T-helper 1 cell treated with Interleukin-12 subunit alpha and Interleukin-12 subunit beta and Interleukin-4 antibody, amounts not matched to agents 30 ng/mL and 1 ng/mL, for 36 hours (primary cell): ENCODE measurements at regions not wholly inside any gene's neighbourhood (a gene's known extent, or its start where the extent isn't known, plus 50 kb on each side); places are given as distances from the start of the nearest gene placed in this dataset.
"Not testable (repeated sequence)": the region's sequence is repeated elsewhere in the genome, so short reads cannot be mapped to it uniquely, and the experiment has no call there.

Experiments
- intact Hi-C: fragments of 100-400 bp; cut with micrococcal nuclease; formaldehyde crosslinking; loops from one replicate; pipeline ENCODE4 v1.15.1; 2024

DNA sequence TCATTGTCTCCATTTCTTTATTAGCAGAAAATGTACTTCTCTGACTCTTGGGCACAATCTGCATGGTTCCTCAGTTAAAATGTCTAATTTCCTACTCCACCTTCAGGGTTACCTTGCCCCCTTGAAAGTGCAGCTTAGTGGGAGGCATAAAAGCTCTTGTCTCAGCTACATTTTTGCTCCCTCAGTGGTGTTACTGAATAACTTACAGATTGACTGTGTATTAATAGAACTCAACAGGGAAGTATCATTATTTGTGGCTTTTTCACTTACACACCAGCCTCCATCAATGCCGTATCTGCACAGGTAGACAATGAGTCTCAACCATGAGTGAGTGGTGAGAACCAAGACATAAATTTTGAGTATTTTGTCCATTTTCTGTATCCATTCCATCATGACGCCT lies 456.2 kb upstream of the MIR17HG start:
- intact Hi-C loops = no loop called here

DNA sequence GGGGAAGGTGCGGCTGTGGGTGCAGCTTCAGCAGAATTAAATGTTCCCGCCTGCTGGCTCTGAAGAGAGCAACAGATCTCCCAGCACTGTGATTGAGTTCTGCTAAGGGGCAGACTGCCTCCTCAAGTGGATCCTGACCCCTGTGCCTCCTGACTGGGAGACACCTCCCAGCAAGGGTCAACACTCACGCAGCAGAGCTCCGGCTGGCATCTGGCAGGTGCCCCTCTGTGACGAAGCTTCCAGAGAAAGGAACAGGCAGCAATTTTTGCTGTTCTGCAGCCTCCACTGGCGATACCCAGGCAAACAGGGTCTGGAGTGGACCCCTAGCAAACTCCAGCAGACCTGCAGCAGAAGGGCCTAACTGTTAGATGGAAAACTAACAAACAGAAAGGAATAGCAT lies 454.3 kb upstream of the MIR17HG start:
- intact Hi-C loops = not testable (repeated sequence)

DNA sequence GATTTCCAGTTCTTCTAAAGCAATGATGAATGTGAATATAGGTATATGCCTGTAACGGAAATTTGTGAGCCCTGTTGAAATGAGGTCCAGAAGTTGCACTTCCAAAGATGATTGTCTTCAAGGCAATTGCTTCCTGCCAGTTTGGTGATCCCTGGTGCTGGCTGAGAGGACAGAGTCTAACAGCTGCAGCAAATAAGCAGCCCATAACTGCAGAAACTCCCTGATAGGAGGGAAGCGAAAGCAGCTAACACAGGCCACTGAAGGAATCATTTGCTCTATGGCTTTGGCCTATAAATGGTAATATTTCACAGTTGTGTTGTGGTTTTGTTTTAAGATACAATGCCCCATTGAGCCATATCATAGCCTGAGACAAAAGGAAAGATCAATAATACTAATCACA lies 451.5 kb upstream of the MIR17HG start:
- intact Hi-C loops = no loop called here

DNA sequence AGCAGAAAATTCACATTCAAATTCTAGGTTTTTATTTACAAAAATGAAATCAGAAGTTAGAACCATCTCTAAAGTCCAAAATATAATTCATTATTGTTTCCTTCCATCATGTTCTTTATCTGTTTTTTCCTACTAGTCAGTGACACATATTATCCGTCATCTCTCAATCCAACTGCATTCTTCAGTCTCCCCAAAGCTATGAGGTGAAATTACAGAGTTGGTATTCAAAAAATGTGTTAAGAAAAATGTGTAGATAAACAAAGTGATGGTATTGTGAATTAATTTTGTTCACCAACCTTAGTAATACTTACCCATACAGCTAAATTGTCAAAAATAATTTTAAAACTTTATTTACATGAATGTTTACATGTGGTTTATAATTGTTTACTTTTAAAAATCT lies 448.7 kb upstream of the MIR17HG start:
- intact Hi-C loops = no loop called here

DNA sequence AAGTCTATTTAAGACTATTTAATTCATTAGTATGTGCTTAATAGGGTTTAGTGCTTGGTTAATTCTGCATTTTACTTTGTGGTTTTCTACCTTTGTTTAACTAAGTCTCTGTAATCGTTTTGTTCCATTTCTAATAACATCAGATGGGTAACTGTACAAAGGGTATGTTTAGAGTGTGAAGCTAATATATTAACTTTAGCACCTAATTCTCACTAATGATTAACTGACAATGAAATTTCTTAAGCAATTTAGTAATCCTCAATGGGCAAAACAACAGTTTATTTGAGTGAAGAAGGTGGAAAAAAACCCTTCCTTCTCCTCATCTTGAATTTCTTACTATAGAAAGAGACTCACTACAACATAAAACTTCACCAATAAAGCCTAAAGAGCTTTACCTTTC lies 448.1 kb upstream of the MIR17HG start:
- intact Hi-C loops = no loop called here

DNA sequence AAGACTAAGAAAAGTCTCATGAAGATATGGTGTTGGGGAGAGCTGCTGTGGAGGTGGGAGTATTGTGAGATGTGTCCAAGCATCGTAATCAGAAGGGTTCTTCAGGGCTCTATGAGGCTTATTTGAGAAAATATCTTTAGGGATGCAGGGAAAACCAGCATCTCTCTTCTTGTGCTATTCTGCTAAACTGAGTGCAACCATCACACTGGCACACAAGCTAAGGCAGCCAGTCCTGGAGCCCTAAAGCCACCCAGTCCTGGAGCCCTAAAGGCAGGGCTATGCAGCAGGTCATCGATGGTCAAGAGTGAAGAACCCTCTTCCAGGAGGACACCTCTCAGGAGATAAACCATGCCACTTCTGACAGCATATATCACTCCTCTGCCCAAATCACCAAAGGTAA lies 445.2 kb upstream of the MIR17HG start:
- intact Hi-C loops = no loop called here

DNA sequence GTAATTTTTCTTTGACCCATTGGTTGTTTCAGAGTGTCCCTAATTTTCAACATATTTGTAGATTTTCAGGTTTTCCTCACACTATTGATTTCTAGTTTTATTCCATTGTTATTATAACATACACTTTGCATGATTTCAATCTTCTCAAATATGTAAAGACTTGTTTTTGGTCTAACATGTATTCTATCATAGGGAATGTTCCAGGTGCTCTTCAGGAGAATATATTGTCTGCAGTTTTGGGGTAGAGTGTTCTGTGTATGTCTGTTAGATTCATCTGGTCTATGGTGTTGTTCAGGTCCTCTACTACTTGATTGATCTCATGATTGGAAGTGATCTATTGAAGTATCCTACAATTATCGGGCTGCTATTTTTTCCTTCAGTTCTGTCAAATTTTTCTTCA lies 440.9 kb upstream of the MIR17HG start:
- intact Hi-C loops = no loop called here

DNA sequence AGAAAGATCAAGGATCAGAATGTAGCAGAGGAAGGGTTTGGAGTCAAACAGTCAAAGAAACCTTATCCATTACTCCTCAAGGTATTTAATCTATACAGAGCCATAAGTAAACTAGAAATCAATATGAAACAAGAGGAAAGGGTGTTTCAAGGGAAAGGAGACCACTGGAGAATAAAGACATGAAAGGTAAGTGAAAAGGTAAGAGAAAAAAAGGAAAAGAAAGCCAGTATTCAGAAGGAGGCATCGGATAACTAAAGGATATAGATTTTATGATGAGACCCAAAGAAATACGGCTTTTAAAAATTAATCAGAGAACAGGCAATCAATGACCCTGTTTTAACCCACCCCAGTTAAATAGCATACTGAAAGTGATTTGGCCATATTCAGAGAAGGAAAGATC lies 438.7 kb upstream of the MIR17HG start:
- intact Hi-C loops = no loop called here

DNA sequence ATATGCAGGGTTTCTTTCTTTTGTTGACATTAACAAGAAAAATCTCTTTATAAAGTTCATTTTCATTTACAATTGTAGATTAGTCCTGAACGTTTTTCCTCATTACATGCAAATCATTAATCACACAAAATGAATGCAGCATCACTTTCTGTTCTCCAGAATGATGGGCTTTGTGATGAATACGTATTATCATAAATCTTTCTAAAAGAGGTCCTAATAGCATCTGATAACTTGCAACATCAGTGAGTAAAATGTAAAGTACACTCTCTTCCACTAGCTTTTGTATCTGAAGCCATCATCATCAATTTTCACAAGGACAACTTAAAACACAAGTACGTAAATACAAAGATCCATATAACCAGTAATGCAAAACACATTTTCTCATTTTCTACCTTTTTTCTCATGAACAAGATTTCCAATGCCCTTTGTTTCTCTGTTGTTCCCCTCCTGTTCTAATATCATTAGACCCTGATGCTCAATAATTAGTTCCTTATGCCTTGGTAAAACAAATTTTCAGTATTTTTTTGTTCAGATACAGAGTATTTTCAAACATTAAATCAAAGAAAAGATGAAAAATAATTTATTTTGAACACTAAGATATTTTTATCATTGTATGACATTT lies 437.4 kb upstream of the MIR17HG start:
- intact Hi-C loops = no loop called here

DNA sequence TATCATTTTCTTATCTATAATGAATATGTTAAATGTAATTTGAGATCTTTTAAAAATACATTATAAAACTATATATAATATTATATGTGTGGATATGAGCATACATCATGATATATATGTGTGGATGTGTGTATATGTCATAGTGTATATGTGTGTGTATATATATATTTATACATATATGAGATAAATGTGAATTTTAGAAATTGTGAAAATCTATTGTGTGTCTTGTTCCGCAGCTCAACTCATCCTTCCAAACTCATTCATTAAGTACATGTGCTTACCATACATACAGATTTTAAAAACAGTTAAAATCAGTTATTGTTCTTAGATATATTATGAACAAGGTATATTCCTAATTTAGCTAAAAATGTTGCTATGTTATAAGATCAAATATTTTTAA lies 435.2 kb upstream of the MIR17HG start:
- intact Hi-C loops = no loop called here

DNA sequence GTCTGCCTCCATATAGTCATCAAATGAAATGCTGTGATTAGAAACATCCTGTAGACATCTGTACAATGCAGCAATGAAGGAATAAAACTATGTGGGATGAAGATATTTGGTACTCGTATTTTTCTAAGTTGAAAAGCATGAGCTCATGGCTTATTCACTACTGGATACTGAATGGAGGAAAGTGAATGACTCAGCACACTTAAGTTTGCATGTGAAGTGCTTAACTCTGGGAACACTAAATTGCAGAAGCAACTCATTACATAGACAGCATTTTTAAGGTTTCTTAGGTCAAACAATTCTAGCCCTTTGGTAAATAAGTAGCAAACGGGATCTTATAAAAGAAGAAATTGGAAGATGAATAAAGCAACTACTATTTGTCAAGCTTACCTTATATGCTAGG lies 429.0 kb upstream of the MIR17HG start:
- intact Hi-C loops = no loop called here

DNA sequence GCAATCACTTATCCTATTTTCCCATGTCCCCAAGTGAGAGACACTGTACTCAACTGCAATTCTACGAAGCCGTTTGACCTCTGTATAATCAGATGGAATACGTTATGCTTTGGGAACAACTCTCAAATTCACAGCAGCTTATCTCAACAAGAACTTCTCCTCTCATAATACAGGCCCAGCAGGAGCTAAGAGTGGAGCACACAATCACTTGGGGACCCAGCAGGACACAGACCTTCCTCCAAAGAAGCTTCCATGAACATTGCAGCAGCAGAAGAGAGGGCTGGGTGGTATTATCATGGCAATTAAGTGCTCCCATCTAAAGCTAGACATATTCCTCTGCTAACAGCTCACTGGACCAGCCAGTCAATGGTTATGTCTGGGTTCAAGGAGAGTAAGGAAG lies 428.3 kb upstream of the MIR17HG start:
- intact Hi-C loops = no loop called here

DNA sequence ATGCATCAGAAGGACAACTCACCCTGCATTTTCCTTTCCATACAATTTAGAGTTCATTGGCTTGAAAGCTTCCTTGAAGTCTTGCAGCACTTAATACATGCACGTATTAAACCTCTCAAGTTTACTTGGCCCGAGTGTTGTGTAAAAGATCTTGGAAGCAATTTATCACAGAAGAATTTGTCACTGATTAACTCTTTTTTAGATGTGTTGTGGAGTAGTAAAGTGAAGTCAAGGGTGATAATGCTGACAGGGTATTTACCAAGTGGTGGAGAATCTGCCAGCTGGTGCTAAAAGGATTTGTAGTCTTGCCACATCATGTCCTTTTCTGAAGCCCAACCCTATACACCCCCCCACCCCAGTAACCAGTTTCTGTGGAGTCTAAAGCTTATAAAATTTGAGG lies 421.0 kb upstream of the MIR17HG start:
- intact Hi-C loops = no loop called here

DNA sequence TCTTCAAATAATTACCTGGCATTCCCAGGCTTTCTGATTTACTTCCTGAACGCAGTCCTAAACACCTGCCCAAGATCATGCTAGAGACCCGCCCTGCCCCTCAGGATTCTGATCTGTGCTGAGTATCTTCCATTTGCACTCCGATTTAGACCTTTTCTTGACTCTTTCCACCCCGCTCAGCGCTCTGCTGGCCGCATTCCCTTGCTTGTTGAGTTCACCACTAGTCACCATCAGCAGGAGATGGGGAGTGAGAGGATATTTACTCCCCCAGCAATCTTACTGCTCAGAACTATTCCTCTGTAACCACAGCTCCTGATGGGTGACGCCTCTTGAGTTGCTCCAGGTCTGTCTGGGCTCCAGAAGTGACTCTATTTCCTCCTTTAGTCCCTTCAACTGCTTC lies 419.4 kb upstream of the MIR17HG start:
- intact Hi-C loops = no loop called here

DNA sequence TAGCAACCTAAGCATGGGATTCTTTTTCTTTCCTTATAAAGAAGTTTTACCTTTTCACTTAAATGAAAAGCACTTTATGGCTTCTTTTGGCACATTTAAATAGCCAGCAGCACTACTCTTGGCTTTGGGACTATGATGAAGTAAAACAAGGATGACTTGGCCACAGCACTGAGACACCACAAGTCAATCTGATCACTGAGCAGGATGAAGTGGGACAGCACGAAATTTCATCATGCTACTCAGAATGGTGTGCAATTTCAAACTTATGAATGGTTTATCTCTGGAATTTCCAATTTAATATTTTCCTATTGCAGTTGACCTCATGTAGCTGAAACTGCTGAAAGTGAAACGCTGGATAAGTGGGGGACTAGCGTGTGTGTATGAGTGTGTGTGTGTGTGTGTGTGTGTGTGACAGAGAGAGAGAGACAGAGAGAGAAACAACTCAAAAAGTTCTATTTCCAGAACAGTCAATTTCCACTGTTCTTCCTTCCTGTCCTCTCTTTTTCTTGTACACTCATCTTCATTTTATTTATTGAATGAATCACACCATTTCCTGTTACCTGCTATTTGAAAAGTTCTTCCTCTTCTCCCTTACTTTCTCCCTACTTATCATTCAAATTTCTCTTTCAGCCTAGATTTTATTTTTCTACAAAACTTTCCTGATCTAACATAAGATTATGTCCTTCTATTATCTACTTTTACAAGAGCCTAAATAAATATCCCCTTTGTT lies 414.2 kb upstream of the MIR17HG start:
- intact Hi-C loops = no loop called here

DNA sequence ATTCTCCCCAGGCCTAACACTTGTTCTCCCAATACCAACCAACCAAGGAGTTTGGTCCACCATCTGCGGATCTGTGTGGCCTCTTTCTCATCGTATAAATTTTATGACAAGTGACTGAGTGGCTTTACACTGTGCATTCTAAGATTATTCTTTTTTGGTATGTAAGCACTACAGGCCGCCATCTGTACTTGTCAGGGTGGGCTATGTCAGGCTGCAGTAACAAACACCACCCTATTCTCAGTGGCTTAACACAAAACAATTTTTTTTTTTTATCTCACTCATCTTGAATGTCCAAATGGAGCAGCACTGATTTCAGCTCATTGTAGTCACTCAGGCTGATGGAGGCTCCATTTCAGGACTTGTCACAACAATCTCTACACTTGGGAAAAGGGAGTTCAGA lies 412.7 kb upstream of the MIR17HG start:
- intact Hi-C loops = no loop called here

DNA sequence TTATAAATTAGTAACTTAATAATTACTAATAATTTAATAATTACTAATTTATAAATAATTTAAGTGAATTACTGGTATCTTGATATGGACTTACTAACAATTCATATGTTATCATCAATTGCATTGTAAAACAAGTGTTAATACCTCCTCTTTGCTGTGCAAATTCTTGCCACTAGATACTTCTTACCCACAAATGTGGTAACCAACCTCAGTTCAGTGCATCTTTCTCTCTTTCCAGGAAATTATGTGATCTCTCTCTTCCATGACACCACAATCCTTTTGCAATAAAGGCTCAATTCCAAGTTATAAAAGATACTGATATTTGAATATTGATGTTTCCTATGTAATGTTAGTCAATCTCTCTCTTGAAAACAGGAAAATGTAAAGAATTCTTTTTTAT lies 408.6 kb upstream of the MIR17HG start:
- intact Hi-C loops = no loop called here

DNA sequence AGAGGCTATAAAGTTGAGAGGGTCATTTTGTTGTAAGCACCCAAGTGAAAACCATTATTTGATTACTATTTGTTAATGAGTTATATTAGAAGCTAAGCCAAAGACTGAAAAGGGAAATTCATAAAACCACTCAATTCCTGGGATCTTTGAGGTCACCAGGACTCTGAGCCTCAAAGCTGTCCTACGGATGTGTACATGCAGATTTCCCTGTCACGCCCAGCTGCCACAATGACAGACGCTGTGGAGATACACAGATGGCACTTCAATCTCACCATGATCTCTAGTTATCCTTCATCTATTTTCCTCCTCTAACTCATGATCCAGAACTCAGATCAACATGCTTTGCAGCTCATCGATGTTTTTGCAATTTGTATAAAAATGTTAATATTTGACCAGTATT lies 403.5 kb upstream of the MIR17HG start:
- intact Hi-C loops = no loop called here

DNA sequence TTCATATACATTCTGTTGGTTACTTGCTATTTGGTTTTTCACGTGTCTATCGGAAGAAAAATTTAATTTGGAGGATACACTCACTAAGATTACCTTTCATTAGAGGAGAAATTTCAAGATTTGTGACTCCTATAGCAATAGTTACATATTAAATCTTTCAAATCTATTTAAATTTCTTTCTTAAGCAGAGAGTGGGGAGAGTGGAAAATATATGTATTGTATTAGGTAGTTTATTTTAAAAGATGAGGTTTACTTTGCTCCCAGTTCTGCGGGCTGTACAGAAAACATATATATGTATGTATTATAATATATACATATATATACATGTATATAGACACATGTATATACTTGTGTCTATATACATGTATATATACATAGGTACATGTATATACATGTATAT lies 402.3 kb upstream of the MIR17HG start:
- intact Hi-C loops = not testable (repeated sequence)

DNA sequence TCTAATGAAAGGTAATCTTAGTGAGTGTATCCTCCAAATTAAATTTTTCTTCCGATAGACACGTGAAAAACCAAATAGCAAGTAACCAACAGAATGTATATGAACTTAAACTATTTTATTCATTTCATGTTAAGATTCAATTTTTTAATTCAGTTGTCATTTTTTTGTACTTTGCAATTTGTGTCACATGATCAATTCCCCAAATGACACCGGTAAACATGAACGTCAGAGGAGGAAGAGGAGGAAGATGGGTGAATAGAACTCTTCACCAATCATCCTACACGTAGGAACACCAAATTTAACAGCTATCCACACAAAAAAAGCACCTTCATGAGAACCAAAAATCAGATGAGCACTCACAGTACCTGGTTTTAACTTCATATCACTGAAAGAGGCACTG lies 401.4 kb upstream of the MIR17HG start:
- intact Hi-C loops = not testable (repeated sequence)

DNA sequence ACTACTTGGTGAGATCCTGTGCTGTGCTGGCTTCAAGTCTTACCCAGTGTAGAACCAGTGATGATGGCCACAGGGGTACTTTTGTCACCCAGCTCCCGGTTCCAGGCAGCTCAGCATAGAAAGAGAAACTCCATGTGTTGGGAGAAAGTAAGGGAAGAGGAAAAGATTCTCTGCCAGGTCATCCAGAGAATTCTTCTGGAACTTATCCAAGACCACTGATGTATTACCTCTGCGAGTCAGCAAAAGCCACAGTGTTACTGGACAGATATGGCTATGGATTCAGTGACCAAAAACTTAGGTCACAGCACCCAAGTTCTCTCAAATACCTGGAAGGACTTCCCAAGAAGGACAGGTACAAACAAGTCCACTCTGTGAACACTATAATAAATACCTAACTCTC lies 399.5 kb upstream of the MIR17HG start:
- intact Hi-C loops = no loop called here

DNA sequence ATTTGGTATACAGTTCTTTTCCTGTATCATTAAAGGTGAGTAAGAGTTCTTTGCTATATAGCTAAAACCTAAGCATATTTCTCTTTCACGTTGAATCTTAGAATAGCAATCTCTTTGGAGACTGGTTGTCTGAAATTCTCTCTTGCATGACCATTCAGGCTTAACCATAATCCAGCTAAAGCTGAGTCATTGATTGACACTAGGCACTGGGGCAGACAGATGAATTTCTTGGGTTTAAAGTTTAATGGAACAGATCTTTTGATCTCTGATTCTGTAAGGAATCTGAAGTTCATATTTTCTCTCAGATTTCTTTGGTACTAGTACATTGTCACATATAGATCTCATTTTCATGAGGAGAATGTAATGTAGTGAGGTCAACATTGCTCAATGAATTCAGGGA lies 397.3 kb upstream of the MIR17HG start:
- intact Hi-C loops = no loop called here

DNA sequence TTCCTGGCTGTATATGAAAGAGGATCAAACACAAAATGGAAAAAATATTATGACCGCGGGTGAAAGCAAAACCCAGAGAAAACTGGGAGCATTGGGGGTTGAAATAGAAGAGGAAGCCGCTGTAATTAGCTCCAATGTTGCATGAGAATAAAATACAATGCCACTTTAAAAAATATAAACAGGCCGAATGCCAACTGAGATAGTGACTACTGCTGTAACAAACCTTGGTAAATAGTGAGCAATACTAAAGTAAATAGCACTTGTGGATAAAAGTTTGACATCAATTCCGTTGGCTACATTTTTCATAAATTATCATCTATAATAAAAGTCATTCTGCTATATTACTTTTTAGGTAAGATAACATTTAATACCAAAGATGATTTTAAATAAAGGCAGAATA lies 395.8 kb upstream of the MIR17HG start:
- intact Hi-C loops = no loop called here

DNA sequence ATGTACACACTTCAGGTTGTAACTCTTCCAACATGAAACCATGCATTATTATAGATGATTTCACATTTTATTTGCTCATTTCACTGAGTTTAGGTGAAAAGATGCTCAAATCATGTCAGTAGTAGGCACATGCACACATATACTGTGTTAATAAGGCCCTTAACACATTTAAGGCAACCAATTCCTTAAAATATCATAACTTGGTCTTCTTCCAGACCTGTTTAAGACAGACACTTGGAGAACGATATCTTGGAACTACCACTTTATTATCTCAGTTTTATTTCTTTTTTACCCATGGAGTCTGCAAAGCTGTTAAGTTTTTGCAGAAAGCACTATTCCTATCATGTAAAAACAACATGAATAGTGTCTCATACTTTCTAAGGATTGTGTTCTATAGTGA lies 395.2 kb upstream of the MIR17HG start:
- intact Hi-C loops = no loop called here
